ENCODE measurements at regions not wholly inside any gene's neighbourhood (a gene's known extent, or its start where the extent isn't known, plus 50 kb on each side); places are given as distances from the start of the nearest gene placed in this dataset.

DNA sequence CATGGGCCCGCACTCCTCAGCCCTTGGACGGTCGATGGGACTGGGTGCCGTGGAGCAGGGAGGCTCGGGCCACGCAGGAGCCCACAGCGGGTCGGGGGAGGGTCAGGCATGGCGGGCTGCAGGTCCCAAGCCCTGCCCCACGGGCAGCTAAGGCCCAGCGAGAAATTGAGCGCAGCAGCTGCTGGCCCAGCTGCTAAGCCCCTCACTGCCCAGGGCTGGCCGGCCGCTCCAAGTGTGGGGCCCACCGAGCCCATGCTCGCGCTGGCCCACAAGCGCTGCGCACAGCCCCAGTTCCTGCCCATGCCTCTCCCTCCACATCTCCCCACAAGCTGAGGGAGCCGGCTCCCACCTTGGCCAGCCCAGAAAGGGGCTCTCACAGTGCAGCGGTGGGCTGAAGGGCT lies 259.4 kb downstream of the VGLL3 start:
- DNase-seq (no peak), ATAC-seq (ENCODE audit: low read depth) (no peak)
- CTCF ChIA-PET, result no interaction called here
- Histone ChIP-seq H3K4me3 (ENCODE audit: control extremely low read depth in 1 of 5, extremely low read depth in 1 of 5, insufficient read depth in 1 of 5, low read depth in 2 of 5, low read length in 4 of 5) (no peak overlapping the region), H2AFZ (ENCODE audit: insufficient read depth, low read depth, low read length, poor library complexity, severe bottlenecking) (no peak overlapping the region), H3K9ac (ENCODE audit: low read length) (no peak overlapping the region), H3K36me3 (replicated peaks in 1 of 2; ENCODE audit: control extremely low read depth in 1 of 2, control insufficient read depth in 1 of 2, extremely low read depth in 1 of 2, insufficient read depth in 2 of 2, low read length in 1 of 2) (no peaks in the 10 kb centered on the region), H3K27me3 (replicated peaks in 1 of 4; ENCODE audit: control extremely low read depth in 1 of 4, control insufficient read depth in 3 of 4, insufficient read depth in 4 of 4, low read length in 3 of 4) (no peaks in the 10 kb centered on the region), H3K27ac (ENCODE audit: low read length in 2 of 2) (no peak overlapping the region), H3K4me1 (ENCODE audit: control insufficient read depth in 2 of 2, insufficient read depth in 2 of 2, low read length in 2 of 2) (no peaks in the 10 kb centered on the region), H3K4me2 (replicated peaks; ENCODE audit: low read depth, low read length, poor library complexity, severe bottlenecking) (no peak overlapping the region), H3K9me3 (ENCODE audit: control extremely low read depth in 1 of 3, control insufficient read depth in 2 of 3, insufficient read depth in 1 of 3, low read length in 2 of 3) (peaks cover 0 to 13% (median 0%) of the 10 kb centered on the region in 3 donors), H4K20me1 (ENCODE audit: control insufficient read depth, insufficient read depth, low read length, poor library complexity, severe bottlenecking) (no peaks in the 10 kb centered on the region), H3K79me2 (ENCODE audit: control insufficient read depth, insufficient read depth, low read length) (no peaks in the 10 kb centered on the region)
- no peaks in the 10 kb centered on the region for H3K27me3 Mint-ChIP-seq
- intact Hi-C loops (cut with micrococcal nuclease), result no loop called here
- no peak for TF ChIP-seq EZH2 (IDR thresholded peaks at IDR 0.05; ENCODE audit: borderline replicate concordance, insufficient read depth, low read depth, low read length, poor library complexity, severe bottlenecking)
- TF ChIP-seq, protein P1, sequence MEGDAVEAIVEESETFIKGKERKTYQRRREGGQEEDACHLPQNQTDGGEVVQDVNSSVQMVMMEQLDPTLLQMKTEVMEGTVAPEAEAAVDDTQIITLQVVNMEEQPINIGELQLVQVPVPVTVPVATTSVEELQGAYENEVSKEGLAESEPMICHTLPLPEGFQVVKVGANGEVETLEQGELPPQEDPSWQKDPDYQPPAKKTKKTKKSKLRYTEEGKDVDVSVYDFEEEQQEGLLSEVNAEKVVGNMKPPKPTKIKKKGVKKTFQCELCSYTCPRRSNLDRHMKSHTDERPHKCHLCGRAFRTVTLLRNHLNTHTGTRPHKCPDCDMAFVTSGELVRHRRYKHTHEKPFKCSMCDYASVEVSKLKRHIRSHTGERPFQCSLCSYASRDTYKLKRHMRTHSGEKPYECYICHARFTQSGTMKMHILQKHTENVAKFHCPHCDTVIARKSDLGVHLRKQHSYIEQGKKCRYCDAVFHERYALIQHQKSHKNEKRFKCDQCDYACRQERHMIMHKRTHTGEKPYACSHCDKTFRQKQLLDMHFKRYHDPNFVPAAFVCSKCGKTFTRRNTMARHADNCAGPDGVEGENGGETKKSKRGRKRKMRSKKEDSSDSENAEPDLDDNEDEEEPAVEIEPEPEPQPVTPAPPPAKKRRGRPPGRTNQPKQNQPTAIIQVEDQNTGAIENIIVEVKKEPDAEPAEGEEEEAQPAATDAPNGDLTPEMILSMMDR (IDR thresholded peaks at IDR 0.05), result no peak
- POLR2A ChIA-PET, result no interaction called here
- H3K9me3 Mint-ChIP-seq (ENCODE audit: insufficient read depth), result peaks cover 3% of the 10 kb centered on the region
- no peaks in the 10 kb centered on the region for H3K4me1 Mint-ChIP-seq
- H3K27ac Mint-ChIP-seq, result no peak overlapping the region
- H3K4me3 Mint-ChIP-seq, result no peak overlapping the region
- WGBS (ENCODE audit: insufficient coverage), result 93% methylated on average over 15 of the region's 21 CpGs

DNA sequence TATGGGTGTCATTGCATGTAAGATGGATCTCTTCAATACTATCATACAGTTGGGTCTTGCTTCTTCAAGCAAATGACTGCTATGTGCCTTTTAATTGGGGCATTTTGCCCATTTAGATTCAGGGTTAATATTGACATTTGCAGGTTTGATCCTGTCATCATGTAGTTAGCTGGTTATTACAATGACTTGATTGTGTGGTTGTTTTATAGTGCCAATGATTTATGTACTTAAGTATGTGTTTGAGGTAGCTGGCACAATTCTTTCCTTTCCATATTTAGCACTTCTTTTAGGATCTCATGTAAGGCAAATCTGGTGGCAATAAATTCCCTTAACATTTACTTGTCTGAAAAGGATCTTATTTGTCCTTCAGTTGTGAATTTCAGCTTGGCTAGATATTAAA lies 267.5 kb downstream of the VGLL3 start:
- no peaks in the 10 kb centered on the region for H3K27me3 ChIP-seq (replicated peaks in 1 of 4; ENCODE audit: control extremely low read depth in 1 of 4, control insufficient read depth in 3 of 4, insufficient read depth in 4 of 4, low read length in 3 of 4)
- ChIA-PET CTCF (no interaction called here), POLR2A (no interaction called here)
- no peak overlapping the region for H3K9ac ChIP-seq (ENCODE audit: low read length)
- ATAC-seq (ENCODE audit: low read depth) (no peak), DNase-seq (no peak)
- H3K4me3 ChIP-seq (ENCODE audit: control extremely low read depth in 1 of 5, extremely low read depth in 1 of 5, insufficient read depth in 1 of 5, low read depth in 2 of 5, low read length in 4 of 5), result no peak overlapping the region
- Mint-ChIP-seq H3K4me3 (no peak overlapping the region), H3K4me1 (no peaks in the 10 kb centered on the region), H3K27me3 (no peaks in the 10 kb centered on the region), H3K27ac (no peak overlapping the region), H3K9me3 (ENCODE audit: insufficient read depth) (no peaks in the 10 kb centered on the region)
- no peaks in the 10 kb centered on the region for H3K79me2 ChIP-seq (ENCODE audit: control insufficient read depth, insufficient read depth, low read length)
- TF ChIP-seq EZH2 (IDR thresholded peaks at IDR 0.05; ENCODE audit: borderline replicate concordance, insufficient read depth, low read depth, low read length, poor library complexity, severe bottlenecking), result no peak
- TF ChIP-seq, protein P1 (IDR thresholded peaks at IDR 0.05), result no peak
- H3K4me2 ChIP-seq (replicated peaks; ENCODE audit: low read depth, low read length, poor library complexity, severe bottlenecking), result no peak overlapping the region
- intact Hi-C loops (cut with micrococcal nuclease), result no loop called here
- H2AFZ ChIP-seq (ENCODE audit: insufficient read depth, low read depth, low read length, poor library complexity, severe bottlenecking), result no peak overlapping the region
- H3K36me3 ChIP-seq (replicated peaks in 1 of 2; ENCODE audit: control extremely low read depth in 1 of 2, control insufficient read depth in 1 of 2, extremely low read depth in 1 of 2, insufficient read depth in 2 of 2, low read length in 1 of 2), result no peaks in the 10 kb centered on the region
- no peaks in the 10 kb centered on the region for H4K20me1 ChIP-seq (ENCODE audit: control insufficient read depth, insufficient read depth, low read length, poor library complexity, severe bottlenecking)
- no peaks in the 10 kb centered on the region for H3K4me1 ChIP-seq (ENCODE audit: control insufficient read depth in 2 of 2, insufficient read depth in 2 of 2, low read length in 2 of 2)
- H3K9me3 ChIP-seq (ENCODE audit: control extremely low read depth in 1 of 3, control insufficient read depth in 2 of 3, insufficient read depth in 1 of 3, low read length in 2 of 3), result no peaks in the 10 kb centered on the region
- H3K27ac ChIP-seq (ENCODE audit: low read length in 2 of 2), result no peak overlapping the region
